HepG2 (cell line): ENCODE measurements at regions not wholly inside any gene's neighbourhood (a gene's known extent, or its start where the extent isn't known, plus 50 kb on each side); places are given as distances from the start of the nearest gene placed in this dataset.

Experiments used
- ATAC-seq: fragments of 200-7000 bp; cut with Tn5 transposase; 3 replicates; pipeline ENCODE4 v1.9.1; 2020; ENCODE audit warnings: mild to moderate bottlenecking, moderate library complexity
- BruUV-seq: library from RNA; stranded (reverse); fragments of 400-500 nt; replicated peaks from 2 replicates; lab custom pipeline; 2021; lab: Mats Ljungman, UMichigan
- CTCF ChIA-PET: fragments of 300-600 bp; formaldehyde crosslinking; extraction: SDS; loops from one replicate; lab custom pipeline; 2021; ENCODE audit warnings: low total read pairs, inconsistent platforms, low intra/inter-chr PET ratio; lab: Yijun Ruan, JAX
- POLR2A ChIA-PET: fragments of 350-600 bp; sonication (Branson Sonifier 250); formaldehyde crosslinking; loops from one replicate; lab custom pipeline; 2020; ENCODE audit warnings: antibody characterized with exemption, inconsistent platforms; lab: Yijun Ruan, JAX
- DNase-seq: peaks from one replicate; pipeline ENCODE4 v3.0.0-alpha.2; 2015; ENCODE audit warnings: low spot score
- FAIRE-seq: peaks from 3 replicates; lab custom pipeline; 2011; peaks lifted over from hg19 to GRCh38; lab: Jason Lieb, UNC
- H2AFZ ChIP-seq: one replicate; pipeline ENCODE4 v1.6.1; 2011; ENCODE audit warnings: low read length, inconsistent platforms
- H3K27ac ChIP-seq: fragments of 300-600 bp; 3 replicates; pipeline ENCODE4 v1.8.0; 2011; ENCODE audit warnings: mixed run types, mild to moderate bottlenecking, mixed read lengths, low read length, inconsistent platforms; ENCODE audit not compliant: insufficient read depth; ENCODE audit errors: extremely low read length
- H3K27me3 ChIP-seq, 2 experiments: fragments of 200-600 bp in 1 of 2; 2 replicates in 1 of 2; 3 replicates in 1 of 2; pipeline versions ENCODE4 v1.6.0 to v1.8.0; 2011; ENCODE audit warnings: low read length in 2 of 2, mild to moderate bottlenecking in 2 of 2, moderate library complexity in 2 of 2, inconsistent platforms in 1 of 2; ENCODE audit not compliant: insufficient read depth in 2 of 2, control insufficient read depth in 1 of 2
- H3K36me3 ChIP-seq, 2 experiments: fragments of 200-600 bp in 1 of 2; replicated peaks in 1 of 2; 2 replicates in 1 of 2; 3 replicates in 1 of 2; pipeline versions ENCODE4 v1.5.1 to v1.8.0; 2011; ENCODE audit warnings: low read length in 2 of 2, inconsistent platforms in 1 of 2; ENCODE audit not compliant: insufficient read depth in 2 of 2, control insufficient read depth in 1 of 2
- H3K4me1 ChIP-seq: 2 replicates; pipeline ENCODE4 v1.5.1; 2012; ENCODE audit warnings: low read length, inconsistent platforms; ENCODE audit not compliant: insufficient read depth
- H3K4me2 ChIP-seq: 2 replicates; pipeline ENCODE4 v1.6.0; 2011; ENCODE audit warnings: low read depth, low read length, inconsistent platforms
- H3K4me3 ChIP-seq, 3 experiments: fragments of 200-600 bp in 1 of 3; sonication (generic), shearing (Covaris generic) in 1 of 3; replicated peaks in 1 of 3; 2 replicates each; pipeline ENCODE4 v1.5.1; 2011 to 2016; ENCODE audit warnings: low read length in 3 of 3, inconsistent platforms in 2 of 3, low read depth in 2 of 3, mild to moderate bottlenecking in 2 of 3, control low read depth in 1 of 3, mixed read lengths in 1 of 3; ENCODE audit not compliant: insufficient read depth in 1 of 3
- H3K79me2 ChIP-seq: one replicate; pipeline ENCODE4 v1.6.1; 2011; ENCODE audit warnings: low read length, inconsistent platforms; ENCODE audit not compliant: insufficient read depth
- H3K9ac ChIP-seq: 2 replicates; pipeline ENCODE4 v1.6.0; 2011; ENCODE audit warnings: mild to moderate bottlenecking, low read depth, low read length, inconsistent platforms; ENCODE audit not compliant: insufficient read depth
- H3K9me3 ChIP-seq: 2 replicates; pipeline ENCODE4 v1.5.1; 2012; ENCODE audit warnings: mild to moderate bottlenecking, low read length
- H4K20me1 ChIP-seq: 2 replicates; pipeline ENCODE4 v1.6.0; 2011; ENCODE audit warnings: inconsistent platforms, mild to moderate bottlenecking, low read length, moderate library complexity; ENCODE audit not compliant: insufficient read depth
- CHD2 ChIP-seq: IDR thresholded peaks from 2 replicates; pipeline ENCODE4 v1.6.1; 2011; ENCODE audit warnings: low read depth, low read length, improper control_type of control experiment
- DR1 ChIP-seq: sonication (generic); formaldehyde crosslinking; IDR thresholded peaks from 2 replicates; pipeline ENCODE4 v1.8.0; 2021; ENCODE audit warnings: mild to moderate bottlenecking, missing genetic modification reagents, inconsistent platforms
- FOXO4 ChIP-seq: sonication (generic); formaldehyde crosslinking; conservative IDR thresholded peaks from 2 replicates; pipeline ENCODE4 v1.8.1; 2023; ENCODE audit warnings: missing genetic modification reagents
- IRX3 ChIP-seq: sonication (generic); formaldehyde crosslinking; IDR thresholded peaks from 2 replicates; pipeline ENCODE4 v1.8.1; 2023; ENCODE audit warnings: mild to moderate bottlenecking, low read depth, missing genetic modification reagents, borderline replicate concordance
- MED13 ChIP-seq: sonication (generic); formaldehyde crosslinking; IDR thresholded peaks from 2 replicates; pipeline ENCODE4 v1.5.0; 2020; ENCODE audit warnings: missing genetic modification reagents
- MTA3 ChIP-seq: sonication (generic); formaldehyde crosslinking; IDR thresholded peaks from 2 replicates; pipeline ENCODE4 v1.4.0; 2020; ENCODE audit warnings: missing genetic modification reagents
- RFXANK ChIP-seq: IDR thresholded peaks from 2 replicates; pipeline ENCODE4 v1.6.1; 2016
- SOX13 ChIP-seq, 3 experiments: fragments of 450-650 bp in 1 of 3; sonication (generic) in 1 of 3; formaldehyde crosslinking in 1 of 3; IDR thresholded peaks in 2 of 3; conservative IDR thresholded peaks in 1 of 3; 2 replicates each; pipeline versions ENCODE4 v1.5.0 to v1.6.1; 2016 to 2020; ENCODE audit warnings: antibody characterized with exemption in 1 of 3, mild to moderate bottlenecking in 1 of 3, missing compliant biosample characterization in 1 of 3, missing genetic modification reagents in 1 of 3, moderate library complexity in 1 of 3
- TAF15 ChIP-seq: fragments of 200-400 bp; formaldehyde crosslinking; IDR thresholded peaks from one replicate; pipeline ENCODE4 v1.6.1; 2018; ENCODE audit warnings: mild to moderate bottlenecking, low read depth, low read length; ENCODE audit not compliant: poor library complexity, severe bottlenecking
- ZC3H13 ChIP-seq: sonication (generic); formaldehyde crosslinking; IDR thresholded peaks from 2 replicates; pipeline ENCODE4 v1.8.1; 2023; ENCODE audit warnings: mild to moderate bottlenecking, missing genetic modification reagents, moderate library complexity
- ZNF235 ChIP-seq: sonication (generic); formaldehyde crosslinking; IDR thresholded peaks from 2 replicates; pipeline ENCODE4 v1.8.1; 2023; ENCODE audit warnings: mild to moderate bottlenecking, missing genetic modification reagents, borderline replicate concordance
- ZNF749 ChIP-seq: sonication (generic); formaldehyde crosslinking; IDR thresholded peaks from 2 replicates; pipeline ENCODE4 v1.8.0; 2022; ENCODE audit warnings: mild to moderate bottlenecking, missing genetic modification reagents, moderate library complexity, borderline replicate concordance
- WGBS: methylation state at CpG from one replicate; pipeline ENCODE4 v1.1.6; 2017; ENCODE audit warnings: low lambda C conversion rate; 5-methylcytosine and 5-hydroxymethylcytosine counted together
- in situ Hi-C: cut with HindIII; loops from 2 replicates; pipeline ENCODE4 v1.10.0; 2017; ENCODE audit warnings: low pct_unique_long_range_greater_than_20kb; ENCODE audit not compliant: extremely low pct_ligation_motif_present
- intact Hi-C: fragments of 100-400 bp; cut with micrococcal nuclease; formaldehyde crosslinking; loops from one replicate; pipeline ENCODE4 v1.10.0; 2022; ENCODE audit not compliant: unreplicated experiment
- TF ChIP-seq, protein P1 (sequence below): IDR thresholded peaks from 2 replicates; pipeline ENCODE4 v1.6.1; 2012; ENCODE audit warnings: inconsistent platforms

DNA sequence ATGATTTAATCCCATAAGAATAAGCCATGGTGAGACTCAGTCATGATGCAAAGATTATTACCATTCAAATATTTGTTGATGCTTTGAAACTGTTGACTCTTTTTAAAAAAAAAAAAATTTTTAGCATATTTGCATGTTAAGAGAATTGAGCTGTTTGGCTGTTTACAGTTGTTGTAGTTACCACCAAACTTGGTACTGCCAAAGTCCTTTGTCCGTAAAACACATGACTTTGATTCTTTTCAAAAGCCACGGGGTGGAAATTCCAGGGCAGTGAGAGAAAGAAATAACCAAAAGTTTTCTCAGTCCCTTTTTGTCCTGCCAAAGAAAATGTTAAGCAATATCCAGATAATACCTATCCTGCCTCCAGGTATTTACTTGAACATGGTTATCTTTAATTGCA, 474.8 kb downstream of the METTL4 start:
- POLR2A ChIA-PET, result no interaction called here
- Histone ChIP-seq H3K79me2 (no peaks in the 10 kb centered on the region), H3K27ac (no peak overlapping the region), H3K9me3 (no peaks in the 10 kb centered on the region), H3K36me3 (no peaks in the 10 kb centered on the region), H3K9ac (no peak overlapping the region), H3K4me1 (no peaks in the 10 kb centered on the region), H4K20me1 (no peaks in the 10 kb centered on the region), H2AFZ (no peak overlapping the region), H3K4me3 (no peak overlapping the region), H3K4me2 (no peak overlapping the region), H3K27me3 (no peaks in the 10 kb centered on the region)
- no peak for TF ChIP-seq ZNF749 (CRISPR knock-in tag)
- TF ChIP-seq TAF15, result no peak
- no peak for TF ChIP-seq IRX3
- no peak for TF ChIP-seq CHD2
- TF ChIP-seq MTA3 (CRISPR knock-in tag), result no peak
- no peak for TF ChIP-seq MED13 (CRISPR knock-in tag)
- no peak for TF ChIP-seq SOX13 (IDR thresholded peaks at IDR 0.05)
- TF ChIP-seq SOX13 (CRISPR knock-in tag; conservative IDR thresholded peaks at IDR 0.05 in 1 of 2, IDR thresholded peaks at IDR 0.05 in 1 of 2), result no peak
- TF ChIP-seq ZC3H13 (CRISPR knock-in tag), result no peak
- TF ChIP-seq DR1 (CRISPR knock-in tag), result no peak
- TF ChIP-seq, protein P1, sequence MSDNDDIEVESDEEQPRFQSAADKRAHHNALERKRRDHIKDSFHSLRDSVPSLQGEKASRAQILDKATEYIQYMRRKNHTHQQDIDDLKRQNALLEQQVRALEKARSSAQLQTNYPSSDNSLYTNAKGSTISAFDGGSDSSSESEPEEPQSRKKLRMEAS, result no peak
- TF ChIP-seq RFXANK (CRISPR knock-in tag), result no peak
- TF ChIP-seq FOXO4 (CRISPR knock-in tag), result no peak
- TF ChIP-seq ZNF235, result no peak
- FAIRE-seq (no peak), DNase-seq (no peak), ATAC-seq (no peak)
- intact Hi-C loops (no loop called here), in situ Hi-C loops (no loop called here)
- WGBS, result 3% methylated on average over 2 of the region's 2 CpGs
- no TSS peak for BruUV-seq
- CTCF ChIA-PET, result no interaction called here
